ENCODE measurements at regions not wholly inside any gene's neighbourhood (a gene's known extent, or its start where the extent isn't known, plus 50 kb on each side); places are given as distances from the start of the nearest gene placed in this dataset.

GRCh38 chr14:61197416-61197815 lies 83.7 kb downstream of the TMEM30B start:
- TF ChIP-seq CTCF (IDR thresholded peaks at IDR 0.05; ENCODE audit: low read depth, low read length, missing input control) (no peak), JUND (IDR thresholded peaks at IDR 0.05) (no peak), MAX (IDR thresholded peaks at IDR 0.05) (no peak), TAF1 (conservative IDR thresholded peaks at IDR 0.05) (no peak)

Data from liver (tissue), 3 donors.